Activated T-helper 2 cell treated with anti-CD3 and anti-CD28 coated beads, Interferon-gamma antibody, Interleukin-2, Interleukin-4, amounts not matched to agents 10 μg/mL and 5 μg/mL and 100 μg/mL, durations not matched to agents 14 hours and 24 hours and 36 hours (primary cell): ENCODE measurements at regions not wholly inside any gene's neighbourhood (a gene's known extent, or its start where the extent isn't known, plus 50 kb on each side); places are given as distances from the start of the nearest gene placed in this dataset.

Experiments
- DNase-seq: peaks from one replicate; pipeline ENCODE4 v3.0.0; 2021; ENCODE audit warnings: low spot score
- H3K27ac Mint-ChIP-seq: one replicate; pipeline ENCODE4 v1.8.0; 2021; ENCODE audit warnings: mixed read lengths
- H3K27me3 Mint-ChIP-seq: one replicate; pipeline ENCODE4 v1.8.0; 2021; ENCODE audit warnings: low read depth, mixed read lengths
- H3K36me3 Mint-ChIP-seq: one replicate; pipeline ENCODE4 v1.8.0; 2021; ENCODE audit warnings: low read depth, mixed read lengths
- H3K4me1 Mint-ChIP-seq: one replicate; pipeline ENCODE4 v1.8.0; 2021; ENCODE audit warnings: low read depth, mixed read lengths
- H3K4me3 Mint-ChIP-seq: one replicate; pipeline ENCODE4 v1.8.0; 2021; ENCODE audit warnings: low read depth, mild to moderate bottlenecking, moderate library complexity, mixed read lengths
- H3K9me3 Mint-ChIP-seq: one replicate; pipeline ENCODE4 v1.8.0; 2021; ENCODE audit warnings: mixed read lengths
- intact Hi-C: fragments of 100-400 bp; cut with micrococcal nuclease; formaldehyde crosslinking; loops from one replicate; pipeline ENCODE4 v1.15.1; 2023

- Mint-ChIP-seq H3K4me1 (no peaks in the 10 kb centered on the region), H3K36me3 (no peaks in the 10 kb centered on the region), H3K4me3 (no peak overlapping the region), H3K27ac (no peak overlapping the region), H3K27me3 (peaks cover 4% of the 10 kb centered on the region), H3K9me3 (no peaks in the 10 kb centered on the region)
- intact Hi-C loops, result no loop called here
- DNase-seq, result no peak
Observed at GRCh38 chr2:236744281-236744705, 174.7 kb downstream of the ACKR3 start.

DNA sequence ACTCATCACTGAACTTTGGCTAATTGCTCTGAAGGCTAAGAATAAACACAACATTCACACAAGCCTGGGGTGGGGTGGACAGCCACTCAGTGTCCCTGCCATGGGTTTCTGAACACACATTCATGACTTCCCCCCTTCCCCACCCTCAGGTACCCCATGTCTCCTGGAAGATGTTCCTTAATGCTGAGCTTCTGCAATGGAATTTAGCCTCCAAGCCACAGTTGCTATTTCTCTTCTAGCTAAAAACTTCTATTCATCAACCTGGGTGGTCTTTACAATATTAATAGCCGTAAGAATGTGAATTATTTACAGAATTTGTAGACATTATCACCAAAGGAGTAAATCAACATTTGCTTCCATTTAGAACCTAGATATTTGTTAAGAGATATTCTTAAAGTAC, 175.1 kb downstream of the ACKR3 start:
- Mint-ChIP-seq H3K27ac (no peak overlapping the region), H3K36me3 (no peaks in the 10 kb centered on the region), H3K4me1 (no peaks in the 10 kb centered on the region), H3K27me3 (peaks cover 4% of the 10 kb centered on the region), H3K4me3 (no peak overlapping the region), H3K9me3 (no peaks in the 10 kb centered on the region)
- intact Hi-C loops, result no loop called here
- DNase-seq, result no peak

- H3K9me3 Mint-ChIP-seq, result no peaks in the 10 kb centered on the region
- no peak overlapping the region for H3K4me3 Mint-ChIP-seq
- DNase-seq, result no peak
- H3K27ac Mint-ChIP-seq, result no peak overlapping the region
- intact Hi-C loops, result no loop called here
- no peaks in the 10 kb centered on the region for H3K36me3 Mint-ChIP-seq
- no peaks in the 10 kb centered on the region for H3K4me1 Mint-ChIP-seq
- peaks cover 4% of the 10 kb centered on the region for H3K27me3 Mint-ChIP-seq
Observed at GRCh38 chr2:236745420-236746210, 176.0 kb downstream of the ACKR3 start.

DNA sequence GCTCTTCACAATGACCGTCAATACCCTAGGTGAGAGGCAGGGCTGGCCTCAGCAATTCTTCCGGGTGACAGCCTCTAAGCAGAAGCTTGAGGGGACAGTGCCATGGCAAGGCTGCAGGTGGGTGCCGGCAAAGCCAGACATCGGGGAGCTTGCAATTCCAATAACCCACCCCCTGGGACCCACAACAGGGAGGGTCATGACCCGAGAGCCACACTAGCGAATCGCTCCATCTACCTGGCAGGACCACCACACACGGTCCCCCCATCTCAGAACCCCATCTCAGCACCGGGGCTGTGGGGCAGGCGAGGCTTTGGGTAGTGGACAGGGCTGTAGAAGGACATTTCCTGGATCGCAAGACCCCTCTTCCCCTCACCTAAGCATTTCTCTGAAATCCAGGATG, 177.2 kb downstream of the ACKR3 start:
- Mint-ChIP-seq H3K27me3 (peaks cover 4% of the 10 kb centered on the region), H3K4me3 (no peak overlapping the region), H3K27ac (no peak overlapping the region), H3K4me1 (no peaks in the 10 kb centered on the region), H3K9me3 (no peaks in the 10 kb centered on the region), H3K36me3 (no peaks in the 10 kb centered on the region)
- intact Hi-C loops, result no loop called here
- no peak for DNase-seq

GRCh38 chr2:236747426-236747825, 177.8 kb downstream of the ACKR3 start:
- H3K27me3 Mint-ChIP-seq, result peaks cover 1% of the 10 kb centered on the region
- H3K36me3 Mint-ChIP-seq, result no peaks in the 10 kb centered on the region
- H3K27ac Mint-ChIP-seq, result no peak overlapping the region
- DNase-seq, result no peak
- no peak overlapping the region for H3K4me3 Mint-ChIP-seq
- no peaks in the 10 kb centered on the region for H3K4me1 Mint-ChIP-seq
- H3K9me3 Mint-ChIP-seq, result no peaks in the 10 kb centered on the region
- intact Hi-C loops, result no loop called here

DNA sequence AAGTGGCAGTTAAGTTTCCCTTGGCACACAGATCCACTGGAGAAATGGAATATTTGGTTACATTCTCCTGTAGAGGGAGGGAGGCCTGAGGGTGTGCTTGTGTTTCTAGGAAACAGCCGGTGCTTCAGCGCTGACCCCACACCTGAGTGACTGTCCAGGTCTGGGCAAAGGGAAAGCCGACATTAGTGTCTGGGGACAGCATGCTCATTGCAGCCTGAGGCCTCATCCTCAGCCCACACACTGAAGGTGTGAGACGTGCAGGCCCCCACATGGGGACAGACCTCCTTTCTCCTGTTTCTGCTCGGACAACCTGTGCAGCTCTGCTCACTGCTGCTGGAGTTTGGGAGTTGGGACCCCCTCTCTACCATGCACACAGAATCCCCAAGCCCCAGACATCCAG, 178.3 kb downstream of the ACKR3 start:
- no peak for DNase-seq
- H3K27me3 Mint-ChIP-seq, result peaks cover 1% of the 10 kb centered on the region

GRCh38 chr2:236748385-236748784, 178.8 kb downstream of the ACKR3 start:
- H3K27me3 Mint-ChIP-seq, result peaks cover 1% of the 10 kb centered on the region
- intact Hi-C loops, result no loop called here
- H3K36me3 Mint-ChIP-seq, result no peaks in the 10 kb centered on the region
- no peak for DNase-seq
- H3K4me3 Mint-ChIP-seq, result no peak overlapping the region
- H3K27ac Mint-ChIP-seq, result no peak overlapping the region
- no peaks in the 10 kb centered on the region for H3K4me1 Mint-ChIP-seq
- H3K9me3 Mint-ChIP-seq, result no peaks in the 10 kb centered on the region

More for the DNA sequence above, 178.3 kb downstream of the ACKR3 start:
- no peak overlapping the region for H3K27ac Mint-ChIP-seq
- no peaks in the 10 kb centered on the region for H3K4me1 Mint-ChIP-seq
- H3K36me3 Mint-ChIP-seq, result no peaks in the 10 kb centered on the region
- intact Hi-C loops, result no loop called here
- no peak overlapping the region for H3K4me3 Mint-ChIP-seq
- H3K9me3 Mint-ChIP-seq, result no peaks in the 10 kb centered on the region

GRCh38 chr2:236748801-236749200, 179.2 kb downstream of the ACKR3 start:
- H3K9me3 Mint-ChIP-seq, result no peaks in the 10 kb centered on the region
- H3K4me3 Mint-ChIP-seq, result no peak overlapping the region
- peaks cover 1% of the 10 kb centered on the region for H3K27me3 Mint-ChIP-seq
- intact Hi-C loops, result no loop called here
- H3K27ac Mint-ChIP-seq, result no peak overlapping the region
- H3K36me3 Mint-ChIP-seq, result no peaks in the 10 kb centered on the region
- DNase-seq, result no peak
- H3K4me1 Mint-ChIP-seq, result no peaks in the 10 kb centered on the region

GRCh38 chr2:236749346-236749745, 179.7 kb downstream of the ACKR3 start:
- DNase-seq, result no peak
- Mint-ChIP-seq H3K4me1 (no peaks in the 10 kb centered on the region), H3K36me3 (no peaks in the 10 kb centered on the region), H3K4me3 (no peak overlapping the region), H3K9me3 (no peaks in the 10 kb centered on the region), H3K27ac (no peak overlapping the region), H3K27me3 (peaks cover 1% of the 10 kb centered on the region)
- intact Hi-C loops, result no loop called here

- no peaks in the 10 kb centered on the region for H3K4me1 Mint-ChIP-seq
- no peaks in the 10 kb centered on the region for H3K9me3 Mint-ChIP-seq
- no peak overlapping the region for H3K27ac Mint-ChIP-seq
- peaks cover 5% of the 10 kb centered on the region for H3K27me3 Mint-ChIP-seq
- intact Hi-C loops, result no loop called here
- H3K36me3 Mint-ChIP-seq, result no peaks in the 10 kb centered on the region
- no peak for DNase-seq
- no peak overlapping the region for H3K4me3 Mint-ChIP-seq
Observed at GRCh38 chr2:236752096-236752495, 182.5 kb downstream of the ACKR3 start.

DNA sequence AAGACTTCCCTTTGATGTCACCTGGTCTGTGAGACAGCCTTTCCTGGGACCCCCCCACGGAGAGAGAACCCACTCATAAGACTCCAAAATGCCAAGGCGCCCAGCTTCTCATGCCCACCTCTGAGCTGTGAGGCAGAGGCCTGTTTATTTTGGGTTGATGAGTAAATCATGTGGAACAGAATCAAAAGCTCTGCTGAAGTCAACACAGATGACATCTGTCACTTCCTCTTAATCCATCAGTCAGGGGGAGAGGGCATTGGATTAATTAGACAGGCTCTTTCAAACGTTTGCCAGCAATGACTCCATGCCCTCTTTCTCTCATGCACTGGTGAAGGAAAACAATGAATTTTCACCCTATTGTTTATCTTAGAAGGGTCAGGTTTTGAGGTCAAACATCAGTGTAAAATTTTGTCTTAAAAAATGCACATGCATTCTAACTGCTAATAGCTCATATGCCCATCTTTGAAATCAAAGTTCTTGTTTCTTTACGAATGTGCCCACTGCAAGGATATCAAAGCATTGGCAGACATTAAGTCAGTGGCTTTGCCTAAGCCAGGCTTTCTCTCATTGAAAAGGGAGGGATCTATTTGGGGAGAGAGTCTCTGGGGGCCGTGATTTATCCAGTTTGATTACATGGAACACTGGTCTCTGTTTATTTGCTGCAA, 184.1 kb downstream of the ACKR3 start:
- intact Hi-C loops, result no loop called here
- no peak for DNase-seq
- Mint-ChIP-seq H3K27me3 (peaks cover 6% of the 10 kb centered on the region), H3K27ac (no peak overlapping the region), H3K9me3 (no peaks in the 10 kb centered on the region), H3K36me3 (no peaks in the 10 kb centered on the region), H3K4me1 (no peaks in the 10 kb centered on the region), H3K4me3 (no peak overlapping the region)

DNA sequence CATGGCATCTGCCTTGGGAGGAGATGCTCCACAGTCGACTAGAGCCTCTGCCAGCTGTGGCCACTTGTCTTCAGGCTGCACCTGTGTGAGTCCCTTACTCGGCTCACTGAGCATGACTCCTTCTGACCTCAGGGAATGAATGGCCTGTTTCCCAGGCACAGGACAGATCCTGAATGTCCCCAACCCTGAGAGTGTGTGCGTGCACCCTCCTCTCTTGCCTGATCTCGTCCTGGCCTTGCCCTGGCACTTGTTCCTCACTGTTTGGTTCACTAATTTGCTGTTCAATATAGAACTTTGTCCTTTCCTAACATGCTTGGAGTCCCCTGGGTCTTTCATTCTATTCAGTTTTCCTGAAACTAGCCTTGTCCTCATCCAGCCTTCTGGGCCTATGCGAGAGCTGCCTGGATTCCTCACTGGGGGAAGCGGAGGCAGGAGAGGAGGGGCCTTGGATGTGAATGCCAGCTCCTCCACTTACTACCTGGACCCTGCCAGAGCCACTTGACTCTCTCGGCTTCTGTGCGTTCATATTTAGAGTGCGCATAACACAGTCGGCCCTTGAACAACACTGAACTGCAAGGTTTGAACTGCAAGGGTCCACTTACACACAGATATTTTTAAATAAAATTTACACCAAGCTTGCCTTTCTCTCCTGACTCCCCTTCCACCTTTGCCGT, 184.8 kb downstream of the ACKR3 start:
- Mint-ChIP-seq H3K36me3 (no peaks in the 10 kb centered on the region), H3K4me1 (no peaks in the 10 kb centered on the region), H3K4me3 (no peak overlapping the region), H3K27ac (no peak overlapping the region), H3K27me3 (peaks cover 7% of the 10 kb centered on the region), H3K9me3 (no peaks in the 10 kb centered on the region)
- intact Hi-C loops, result no loop called here
- DNase-seq, result no peak

GRCh38 chr2:236755278-236755840, 185.7 kb downstream of the ACKR3 start:
- H3K27ac Mint-ChIP-seq, result no peak overlapping the region
- no peak for DNase-seq
- H3K4me1 Mint-ChIP-seq, result no peaks in the 10 kb centered on the region
- H3K9me3 Mint-ChIP-seq, result no peaks in the 10 kb centered on the region
- intact Hi-C loops, result no loop called here
- H3K36me3 Mint-ChIP-seq, result no peaks in the 10 kb centered on the region
- no peak overlapping the region for H3K4me3 Mint-ChIP-seq
- peaks cover 7% of the 10 kb centered on the region for H3K27me3 Mint-ChIP-seq
